PC-3 (cell line): ENCODE measurements at regions not wholly inside any gene's neighbourhood (a gene's known extent, or its start where the extent isn't known, plus 50 kb on each side); places are given as distances from the start of the nearest gene placed in this dataset.

ENCODE experiments used
- EZH2 ChIP-seq: fragments of 300-600 bp; sonication (generic); IDR thresholded peaks from one replicate; pipeline ENCODE4 v1.6.1; 2017; ENCODE audit warnings: antibody characterized with exemption, mild to moderate bottlenecking, low read length; ENCODE audit not compliant: unreplicated experiment
- EZH2phosphoT487 ChIP-seq: fragments of 300-600 bp; sonication (generic); IDR thresholded peaks from 2 replicates; pipeline ENCODE4 v1.6.1; 2018; ENCODE audit warnings: mild to moderate bottlenecking, antibody characterized with exemption, low read length, borderline replicate concordance
- TF ChIP-seq, protein P1 (sequence below): fragments of 300-600 bp; sonication (generic); conservative IDR thresholded peaks from 2 replicates; pipeline ENCODE4 v1.5.1; 2017; ENCODE audit warnings: antibody characterized with exemption, low read depth, mild to moderate bottlenecking, low read length

DNA sequence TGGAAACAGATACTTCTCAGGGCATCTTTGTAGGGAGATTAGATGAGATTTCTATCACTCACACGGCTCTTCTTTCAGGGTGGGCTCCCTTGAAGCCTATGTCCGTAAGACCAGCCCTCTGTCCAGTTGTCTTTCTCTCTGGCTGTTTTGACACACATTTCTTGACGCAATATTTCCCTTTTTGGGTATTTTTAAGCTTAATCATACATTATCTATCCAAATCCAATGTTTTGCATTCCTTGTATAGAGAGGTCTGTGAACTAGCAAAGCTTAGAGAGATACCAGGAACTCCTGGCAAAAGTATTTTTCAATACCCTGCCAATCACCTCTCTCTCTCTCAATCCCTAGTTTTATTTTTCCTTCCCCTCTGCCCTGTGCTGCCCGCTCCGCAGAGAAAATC lies 79.3 kb downstream of the EOMES start:
- TF ChIP-seq, protein P1, sequence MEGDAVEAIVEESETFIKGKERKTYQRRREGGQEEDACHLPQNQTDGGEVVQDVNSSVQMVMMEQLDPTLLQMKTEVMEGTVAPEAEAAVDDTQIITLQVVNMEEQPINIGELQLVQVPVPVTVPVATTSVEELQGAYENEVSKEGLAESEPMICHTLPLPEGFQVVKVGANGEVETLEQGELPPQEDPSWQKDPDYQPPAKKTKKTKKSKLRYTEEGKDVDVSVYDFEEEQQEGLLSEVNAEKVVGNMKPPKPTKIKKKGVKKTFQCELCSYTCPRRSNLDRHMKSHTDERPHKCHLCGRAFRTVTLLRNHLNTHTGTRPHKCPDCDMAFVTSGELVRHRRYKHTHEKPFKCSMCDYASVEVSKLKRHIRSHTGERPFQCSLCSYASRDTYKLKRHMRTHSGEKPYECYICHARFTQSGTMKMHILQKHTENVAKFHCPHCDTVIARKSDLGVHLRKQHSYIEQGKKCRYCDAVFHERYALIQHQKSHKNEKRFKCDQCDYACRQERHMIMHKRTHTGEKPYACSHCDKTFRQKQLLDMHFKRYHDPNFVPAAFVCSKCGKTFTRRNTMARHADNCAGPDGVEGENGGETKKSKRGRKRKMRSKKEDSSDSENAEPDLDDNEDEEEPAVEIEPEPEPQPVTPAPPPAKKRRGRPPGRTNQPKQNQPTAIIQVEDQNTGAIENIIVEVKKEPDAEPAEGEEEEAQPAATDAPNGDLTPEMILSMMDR = no peak
- no peak for TF ChIP-seq EZH2
- no peak for TF ChIP-seq EZH2phosphoT487
